ENCODE measurements at regions not wholly inside any gene's neighbourhood (a gene's known extent, or its start where the extent isn't known, plus 50 kb on each side); places are given as distances from the start of the nearest gene placed in this dataset.

DNA sequence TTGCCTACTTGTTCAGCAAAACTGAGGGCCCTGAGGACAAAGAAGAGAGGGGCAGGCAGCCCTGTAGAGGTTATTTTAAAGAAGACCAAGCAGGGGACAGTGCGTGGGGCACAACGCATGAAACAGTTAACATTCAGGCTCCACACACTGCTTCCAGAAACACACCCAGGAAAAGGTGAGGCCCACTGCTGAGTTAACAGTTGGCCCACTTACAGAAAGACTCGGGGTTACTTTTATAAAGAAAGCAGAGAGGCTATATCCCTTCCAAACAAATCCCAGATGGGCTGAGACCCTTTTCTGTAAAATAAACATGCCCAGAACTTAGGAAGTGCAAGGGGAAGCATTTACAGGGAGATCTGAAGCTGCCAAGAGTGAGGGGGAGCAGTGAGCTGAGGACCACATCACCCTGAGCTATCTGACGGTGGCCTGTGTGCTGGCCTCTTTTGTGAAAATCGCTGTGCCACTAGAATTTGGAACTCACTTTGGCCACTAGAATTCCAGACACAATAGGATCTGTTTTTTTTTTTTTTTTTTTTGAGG, 49.8 kb upstream of the SSTR4 start:
- Histone ChIP-seq H2AFZ (ENCODE audit: low read length) (no peak overlapping the region), H3K9me3 (ENCODE audit: control insufficient read depth, low read depth, low read length) (no peaks in the 10 kb centered on the region), H4K8ac (replicated peaks; ENCODE audit: insufficient read length, low read depth, low read length) (no peak overlapping the region), H4K91ac (ENCODE audit: insufficient read length, low read depth, low read length) (no peak overlapping the region), H3K79me2 (ENCODE audit: insufficient read depth, low read length) (no peaks in the 10 kb centered on the region), H2BK120ac (ENCODE audit: low read depth, low read length, poor library complexity, severe bottlenecking) (no peak overlapping the region), H2BK15ac (ENCODE audit: low read depth, low read length) (no peak overlapping the region), H3K23ac (ENCODE audit: insufficient read length, low read depth, low read length) (no peak overlapping the region), H3K23me2 (ENCODE audit: insufficient read length, low read depth, low read length, poor library complexity, severe bottlenecking) (no peaks in the 10 kb centered on the region), H3K4ac (ENCODE audit: low read depth, low read length) (no peak overlapping the region), H3K27ac (ENCODE audit: insufficient read length, low read depth, low read length) (no peak overlapping the region), H2BK5ac (ENCODE audit: insufficient read length, low read length) (no peak overlapping the region), H3K4me2 (ENCODE audit: insufficient read depth, insufficient read length, low read length) (no peak overlapping the region), H4K20me1 (ENCODE audit: control insufficient read depth, insufficient read depth, insufficient read length) (no peaks in the 10 kb centered on the region), H3K79me1 (ENCODE audit: insufficient read depth, low read depth, low read length, poor library complexity, severe bottlenecking) (no peaks in the 10 kb centered on the region), H3K18ac (ENCODE audit: insufficient read length, low read depth, low read length) (no peak overlapping the region), H3T11ph (ENCODE audit: low read length) (no peak overlapping the region), H3K56ac (ENCODE audit: insufficient read length, low read depth, low read length) (no peak overlapping the region), H3K9ac (ENCODE audit: extremely low read depth, insufficient read length, low read length) (no peak overlapping the region), H2BK20ac (ENCODE audit: low read depth, low read length, poor library complexity, severe bottlenecking) (no peak overlapping the region), H3K4me1 (ENCODE audit: insufficient read depth, low read length) (no peaks in the 10 kb centered on the region), H2AK5ac (ENCODE audit: insufficient read length, low read length) (no peak overlapping the region), H3K27me3 (ENCODE audit: insufficient read depth, low read length) (no peaks in the 10 kb centered on the region), H3K14ac (ENCODE audit: insufficient read depth, low read length) (no peak overlapping the region), H2BK12ac (ENCODE audit: insufficient read length, low read depth, low read length) (no peak overlapping the region), H4K5ac (ENCODE audit: insufficient read length, low read depth, low read length) (no peak overlapping the region)
- Mint-ChIP-seq H3K36me3 (ENCODE audit: insufficient read depth in 1 of 3, low read depth in 3 of 3) (peaks cover 0 to 5% (median 0%) of the 10 kb centered on the region in 3 experiments; a peak in 2 of 7 replicates), H3K9me3 (peaks cover 7 to 8% of the 10 kb centered on the region in 2 experiments; a peak in 4 of 5 replicates), H3K4me3 (no peak overlapping the region), H3K27ac (no peak overlapping the region; a peak in 1 of 7 replicates), H3K27me3 (ENCODE audit: low read depth) (peaks cover 15% of the 10 kb centered on the region), H3K4me1 (no peaks in the 10 kb centered on the region)
- DNase-seq: no peak
- WGBS (ENCODE audit: extremely low coverage, insufficient read length, low lambda C conversion rate): no CpG with 5 or more reads among the region's 5 CpGs
- TF ChIP-seq, protein P1, sequence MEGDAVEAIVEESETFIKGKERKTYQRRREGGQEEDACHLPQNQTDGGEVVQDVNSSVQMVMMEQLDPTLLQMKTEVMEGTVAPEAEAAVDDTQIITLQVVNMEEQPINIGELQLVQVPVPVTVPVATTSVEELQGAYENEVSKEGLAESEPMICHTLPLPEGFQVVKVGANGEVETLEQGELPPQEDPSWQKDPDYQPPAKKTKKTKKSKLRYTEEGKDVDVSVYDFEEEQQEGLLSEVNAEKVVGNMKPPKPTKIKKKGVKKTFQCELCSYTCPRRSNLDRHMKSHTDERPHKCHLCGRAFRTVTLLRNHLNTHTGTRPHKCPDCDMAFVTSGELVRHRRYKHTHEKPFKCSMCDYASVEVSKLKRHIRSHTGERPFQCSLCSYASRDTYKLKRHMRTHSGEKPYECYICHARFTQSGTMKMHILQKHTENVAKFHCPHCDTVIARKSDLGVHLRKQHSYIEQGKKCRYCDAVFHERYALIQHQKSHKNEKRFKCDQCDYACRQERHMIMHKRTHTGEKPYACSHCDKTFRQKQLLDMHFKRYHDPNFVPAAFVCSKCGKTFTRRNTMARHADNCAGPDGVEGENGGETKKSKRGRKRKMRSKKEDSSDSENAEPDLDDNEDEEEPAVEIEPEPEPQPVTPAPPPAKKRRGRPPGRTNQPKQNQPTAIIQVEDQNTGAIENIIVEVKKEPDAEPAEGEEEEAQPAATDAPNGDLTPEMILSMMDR (conservative IDR thresholded peaks at IDR 0.05): no peak
